ENCODE measurements at regions not wholly inside any gene's neighbourhood (a gene's known extent, or its start where the extent isn't known, plus 50 kb on each side); places are given as distances from the start of the nearest gene placed in this dataset.

GRCh38 chr13:63607153-63607552 lies 2191.5 kb upstream of the PCDH20 start:
- Histone ChIP-seq H3K79me1 (ENCODE audit: low read depth in 1 of 2, low read length in 2 of 2) (no peaks in the 10 kb centered on the region), H3K9me3 (ENCODE audit: control insufficient read depth, insufficient read depth, low read length) (peaks cover 7% of the 10 kb centered on the region), H3K14ac (replicated peaks; ENCODE audit: low read depth, low read length) (no peak overlapping the region), H3K56ac (ENCODE audit: extremely low read depth, insufficient read depth, low read length) (no peak overlapping the region), H4K91ac (ENCODE audit: insufficient read depth, low read depth, low read length) (no peak overlapping the region), H2BK5ac (ENCODE audit: low read depth, low read length, poor library complexity, severe bottlenecking) (no peak overlapping the region), H3K27me3 (ENCODE audit: control insufficient read depth, insufficient read depth, low read length) (no peaks in the 10 kb centered on the region), H4K8ac (ENCODE audit: low read depth in 2 of 2, low read length in 2 of 2) (no peak overlapping the region), H2AFZ (replicated peaks; ENCODE audit: low read length, poor library complexity) (no peak overlapping the region), H3K23ac (ENCODE audit: low read depth, low read length) (no peak overlapping the region), H3K4me2 (ENCODE audit: low read depth, low read length) (no peak overlapping the region), H2BK15ac (ENCODE audit: low read depth, low read length) (no peak overlapping the region), H3K4me3 (ENCODE audit: insufficient read depth, low read depth, low read length) (no peak overlapping the region), H2BK20ac (ENCODE audit: low read depth, low read length) (no peak overlapping the region), H3K4me1 (ENCODE audit: control insufficient read depth, insufficient read depth, low read length) (0 out of 2 replicates have a peak, but pooled peaks cover 2% of the 10 kb centered on the region), H3K4ac (ENCODE audit: low read depth, low read length) (no peak overlapping the region), H4K5ac (ENCODE audit: low read depth, low read length) (no peak overlapping the region), H2BK120ac (ENCODE audit: low read depth, low read length) (no peak overlapping the region), H4K20me1 (ENCODE audit: insufficient read depth, low read length) (no peaks in the 10 kb centered on the region), H3K36me3 (ENCODE audit: control insufficient read depth, insufficient read depth, low read length) (no peaks in the 10 kb centered on the region), H2AK9ac (replicated peaks; ENCODE audit: low read depth, low read length, poor library complexity) (no peak overlapping the region), H3K18ac (ENCODE audit: low read depth, low read length) (no peak overlapping the region), H3K9ac (ENCODE audit: low read depth, low read length) (no peak overlapping the region), H3K9me1 (ENCODE audit: insufficient read depth, low read length) (no peaks in the 10 kb centered on the region), H2AK5ac (ENCODE audit: low read depth, low read length) (no peak overlapping the region), H3K27ac (ENCODE audit: insufficient read depth, low read length) (no peak overlapping the region)
- dilution Hi-C loops (cut with HindIII; ENCODE audit: low sequenced_read_pairs, unreplicated experiment), result no loop called here
- POLR2A ChIA-PET (ENCODE audit: unreplicated experiment), result no interaction called here
- intact Hi-C loops (cut with micrococcal nuclease), result no loop called here
- no peak for TF ChIP-seq NFE2L2 (IDR thresholded peaks at IDR 0.05; ENCODE audit: low read depth, low read length)
- TF ChIP-seq CEBPB (IDR thresholded peaks at IDR 0.05; ENCODE audit: low read depth, low read length), result no peak
- WGBS, 2 experiments (ENCODE audit: extremely low coverage in 2 of 2, insufficient read length in 1 of 2), result no CpG with 5 or more reads among the region's 1 CpG
- BruUV-seq (replicated peaks), result no TSS peak
- in situ Hi-C loops (cut with MboI; ENCODE audit: low sequenced_read_pairs), result no loop called here
- CTCF ChIA-PET, result no interaction called here
- DNase-seq, result no peak
- no peak for ATAC-seq (ENCODE audit: low read depth)
